HG03060 (cell line): ENCODE measurements at regions not wholly inside any gene's neighbourhood (a gene's known extent, or its start where the extent isn't known, plus 50 kb on each side); places are given as distances from the start of the nearest gene placed in this dataset.

Source experiments
- ATAC-seq: cut with Tn5 transposase; IDR thresholded peaks from one replicate; pipeline ENCODE4 v1.9.1; 2021; ENCODE audit warnings: low read depth, moderate number of reproducible peaks; ENCODE audit not compliant: unreplicated experiment

- ATAC-seq = no peak
Observed at GRCh38 chr9:88691091-88691490, 156.1 kb downstream of the NXNL2 start.

- no peak for ATAC-seq
Observed at GRCh38 chr9:88691811-88692210, 156.8 kb downstream of the NXNL2 start.

- ATAC-seq = no peak
Observed at GRCh38 chr9:88692827-88693226, 157.8 kb downstream of the NXNL2 start.

- no peak for ATAC-seq
Observed at GRCh38 chr9:88694625-88695024, 159.6 kb downstream of the NXNL2 start.

- ATAC-seq = no peak
Observed at GRCh38 chr9:88696501-88696900, 161.5 kb downstream of the NXNL2 start.

- no peak for ATAC-seq
Observed at GRCh38 chr9:88697764-88698432, 162.9 kb downstream of the NXNL2 start.

- no peak for ATAC-seq
Observed at GRCh38 chr9:88702985-88703384, 168.0 kb downstream of the NXNL2 start.

- ATAC-seq = no peak
Observed at GRCh38 chr9:88706193-88707113, 171.5 kb downstream of the NXNL2 start.

- ATAC-seq = no peak
Observed at GRCh38 chr9:88710449-88710848, 175.5 kb downstream of the NXNL2 start.

GRCh38 chr9:88711719-88712118 is 176.7 kb downstream of the NXNL2 start:
- ATAC-seq = no peak

- ATAC-seq = no peak
Observed at GRCh38 chr9:88712484-88712883, 177.5 kb downstream of the NXNL2 start.

GRCh38 chr9:88713010-88713409 is 178.0 kb downstream of the NXNL2 start:
- no peak for ATAC-seq

GRCh38 chr9:88716596-88717290 is 181.8 kb downstream of the NXNL2 start:
- ATAC-seq = no peak

- no peak for ATAC-seq
Observed at GRCh38 chr9:88721025-88721424, 186.0 kb downstream of the NXNL2 start.

GRCh38 chr9:88721495-88722279 is 186.7 kb downstream of the NXNL2 start:
- no peak for ATAC-seq

GRCh38 chr9:88722753-88723152 is 187.8 kb downstream of the NXNL2 start:
- ATAC-seq = no peak

- ATAC-seq = no peak
Observed at GRCh38 chr9:88723751-88724150, 188.8 kb downstream of the NXNL2 start.

GRCh38 chr9:88724331-88724730 is 189.4 kb downstream of the NXNL2 start:
- no peak for ATAC-seq

GRCh38 chr9:88725300-88726019 is 190.5 kb downstream of the NXNL2 start:
- ATAC-seq = no peak

- no peak for ATAC-seq
Observed at GRCh38 chr9:88726803-88727202, 191.8 kb downstream of the NXNL2 start.
